Glomerular visceral epithelial cell (primary cell): ENCODE measurements at regions not wholly inside any gene's neighbourhood (a gene's known extent, or its start where the extent isn't known, plus 50 kb on each side); places are given as distances from the start of the nearest gene placed in this dataset.

Source experiments
- DNase-seq: peaks from one replicate; pipeline ENCODE4 v3.0.0-alpha.2; 2016; ENCODE audit errors: extremely low spot score

GRCh38 chr4:19722404-19722803, 529.3 kb upstream of the SLIT2 start:
- no peak for DNase-seq

GRCh38 chr4:19721587-19721986, 530.1 kb upstream of the SLIT2 start:
- DNase-seq = no peak

- no peak for DNase-seq
Measured at GRCh38 chr4:19720610-19721009, 531.1 kb upstream of the SLIT2 start.

GRCh38 chr4:19720190-19720589, 531.5 kb upstream of the SLIT2 start:
- DNase-seq = no peak

- peak; percentile 1 for DNase-seq
Measured at GRCh38 chr4:19711871-19712270, 539.8 kb upstream of the SLIT2 start.

GRCh38 chr4:19707876-19708275, 543.8 kb upstream of the SLIT2 start:
- DNase-seq = no peak

- DNase-seq = no peak
Measured at GRCh38 chr4:19703391-19703790, 548.3 kb upstream of the SLIT2 start.

GRCh38 chr4:19700992-19701391, 550.7 kb upstream of the SLIT2 start:
- no peak for DNase-seq

GRCh38 chr4:19698961-19699360, 552.7 kb upstream of the SLIT2 start:
- no peak for DNase-seq

- DNase-seq = no peak
Measured at GRCh38 chr4:19694812-19695211, 556.9 kb upstream of the SLIT2 start.

GRCh38 chr4:19693936-19694570, 557.7 kb upstream of the SLIT2 start:
- no peak for DNase-seq

- peak; percentile 78 for DNase-seq
Measured at GRCh38 chr4:19689511-19689910, 562.2 kb upstream of the SLIT2 start.

GRCh38 chr4:19686456-19686855, 565.2 kb upstream of the SLIT2 start:
- DNase-seq = no peak

GRCh38 chr4:19684084-19684483, 567.6 kb upstream of the SLIT2 start:
- DNase-seq = no peak

GRCh38 chr4:19683426-19683825, 568.3 kb upstream of the SLIT2 start:
- no peak for DNase-seq

GRCh38 chr4:19677211-19677610, 574.5 kb upstream of the SLIT2 start:
- DNase-seq = no peak

- DNase-seq = no peak
Measured at GRCh38 chr4:19675172-19675811, 576.4 kb upstream of the SLIT2 start.

- no peak for DNase-seq
Measured at GRCh38 chr4:19659101-19659500, 592.6 kb upstream of the SLIT2 start.

- DNase-seq = no peak
Measured at GRCh38 chr4:19657856-19658255, 593.8 kb upstream of the SLIT2 start.

GRCh38 chr4:19655666-19656065, 596.0 kb upstream of the SLIT2 start:
- DNase-seq = no peak

GRCh38 chr4:19650903-19651864, 600.5 kb upstream of the SLIT2 start:
- no peak for DNase-seq

GRCh38 chr4:19645589-19645988, 606.1 kb upstream of the SLIT2 start:
- DNase-seq = no peak

GRCh38 chr4:19636451-19636850, 615.3 kb upstream of the SLIT2 start:
- DNase-seq = no peak
